OCI-LY7 (cell line): ENCODE measurements at regions not wholly inside any gene's neighbourhood (a gene's known extent, or its start where the extent isn't known, plus 50 kb on each side); places are given as distances from the start of the nearest gene placed in this dataset.

ENCODE experiments used
- BruUV-seq: library from RNA; stranded (reverse); fragments of 400-500 nt; replicated peaks from 2 replicates; lab custom pipeline; 2021; lab: Mats Ljungman, UMichigan
- CTCF ChIA-PET: fragments of 300-600 bp; sonication (Branson Sonifier 250); formaldehyde crosslinking; loops from one replicate; lab custom pipeline; 2022; ENCODE audit warnings: antibody characterized with exemption; ENCODE audit not compliant: unreplicated experiment; lab: Charles Lee
- POLR2A ChIA-PET: fragments of 300-600 bp; sonication (Branson Sonifier 250); formaldehyde crosslinking; loops from one replicate; lab custom pipeline; 2022; ENCODE audit warnings: antibody characterized with exemption; lab: Charles Lee
- DNase-seq: peaks from one replicate; pipeline ENCODE4 v3.0.0-alpha.2; 2015; ENCODE audit warnings: low spot score
- H2AFZ ChIP-seq: fragments of 200-600 bp; sonication (generic), shearing (Covaris generic); 2 replicates; pipeline ENCODE4 v1.6.1; 2014; ENCODE audit warnings: mild to moderate bottlenecking, antibody characterized with exemption, low read length, moderate library complexity
- H3K27ac ChIP-seq: fragments of 200-600 bp; sonication (generic); 2 replicates; pipeline ENCODE4 v1.5.1; 2014; ENCODE audit warnings: mixed run types, low read depth, mild to moderate bottlenecking, moderate library complexity, low read length, inconsistent platforms; ENCODE audit not compliant: poor library complexity, severe bottlenecking
- H3K36me3 ChIP-seq: fragments of 200-600 bp; sonication (generic); 2 replicates; pipeline ENCODE4 v1.6.1; 2014; ENCODE audit warnings: mild to moderate bottlenecking, antibody characterized with exemption, low read length, moderate library complexity, mixed read lengths; ENCODE audit not compliant: insufficient read depth
- H3K4me1 ChIP-seq: fragments of 200-600 bp; sonication (generic); 2 replicates; pipeline ENCODE4 v1.5.1; 2014; ENCODE audit warnings: mild to moderate bottlenecking, low read length; ENCODE audit not compliant: insufficient read depth, poor library complexity, severe bottlenecking
- H3K4me2 ChIP-seq: fragments of 200-600 bp; sonication (generic); 2 replicates; pipeline ENCODE4 v1.6.1; 2014; ENCODE audit warnings: mild to moderate bottlenecking, low read length
- H3K4me3 ChIP-seq: fragments of 200-600 bp; sonication (generic); 2 replicates; pipeline ENCODE4 v1.5.1; 2014; ENCODE audit warnings: mild to moderate bottlenecking, low read depth, low read length; ENCODE audit not compliant: poor library complexity, severe bottlenecking
- H3K79me2 ChIP-seq: fragments of 200-600 bp; sonication (generic); 2 replicates; pipeline ENCODE4 v1.6.1; 2016; ENCODE audit warnings: low read depth, mild to moderate bottlenecking, low read length, moderate library complexity, mixed read lengths; ENCODE audit not compliant: insufficient read depth
- H3K9me2 ChIP-seq: fragments of 200-600 bp; sonication (generic); 2 replicates; pipeline ENCODE4 v1.6.1; 2016; ENCODE audit warnings: mild to moderate bottlenecking, low read length, mixed read lengths; ENCODE audit not compliant: insufficient read depth
- H3K9me3 ChIP-seq: fragments of 200-600 bp; sonication (generic); 2 replicates; pipeline ENCODE4 v1.6.1; 2014; ENCODE audit warnings: mild to moderate bottlenecking, mixed run types, low read length, mixed read lengths
- H4K20me1 ChIP-seq: fragments of 200-600 bp; sonication (generic); 2 replicates; pipeline ENCODE4 v1.6.1; 2014; ENCODE audit warnings: mild to moderate bottlenecking, antibody characterized with exemption, low read length, moderate library complexity, mixed read lengths; ENCODE audit not compliant: insufficient read depth
- CTCF ChIP-seq: fragments of 200-600 bp; sonication (generic); conservative IDR thresholded peaks from 2 replicates; pipeline ENCODE4 v1.5.1; 2014; ENCODE audit warnings: mild to moderate bottlenecking, antibody characterized with exemption, low read length, moderate library complexity, mixed read lengths
- EZH2phosphoT487 ChIP-seq: fragments of 200-600 bp; sonication (generic); IDR thresholded peaks from 2 replicates; pipeline ENCODE4 v1.6.1; 2018; ENCODE audit warnings: low read depth, borderline replicate concordance, mild to moderate bottlenecking, mixed run types, antibody characterized with exemption, low read length, moderate library complexity, mixed read lengths
- intact Hi-C: fragments of 100-400 bp; cut with micrococcal nuclease; formaldehyde crosslinking; loops from one replicate; pipeline ENCODE4 v1.10.0; 2022; ENCODE audit not compliant: unreplicated experiment

- no peaks in the 10 kb centered on the region for H3K79me2 ChIP-seq
- H2AFZ ChIP-seq = no peak overlapping the region
- H4K20me1 ChIP-seq = no peaks in the 10 kb centered on the region
- no TSS peak for BruUV-seq
- POLR2A ChIA-PET = no interaction called here
- H3K9me2 ChIP-seq = no peaks in the 10 kb centered on the region
- H3K9me3 ChIP-seq = no peaks in the 10 kb centered on the region
- no peaks in the 10 kb centered on the region for H3K36me3 ChIP-seq
- H3K4me2 ChIP-seq = no peak overlapping the region
- no peak overlapping the region for H3K4me3 ChIP-seq
- H3K27ac ChIP-seq = no peak overlapping the region
- CTCF ChIA-PET = no interaction called here
- no peak for TF ChIP-seq EZH2phosphoT487
- DNase-seq = no peak
- intact Hi-C loops = no loop called here
- no peaks in the 10 kb centered on the region for H3K4me1 ChIP-seq
These were observed 221.7 kb downstream of the ATP23 start for GRCh38 chr12:58163021-58163420.

- H3K27ac ChIP-seq = no peak overlapping the region
- DNase-seq = no peak
- intact Hi-C loops = no loop called here
- no peaks in the 10 kb centered on the region for H3K79me2 ChIP-seq
- no peaks in the 10 kb centered on the region for H3K9me3 ChIP-seq
- TF ChIP-seq EZH2phosphoT487 (no peak), CTCF (no peak)
- ChIA-PET CTCF (no interaction called here), POLR2A (interaction anchor here (1.2 kb wide), 1 partner anchor 30 kb away, joined by 3 read pairs; no protein-coding TSS in a partner anchor)
- no peaks in the 10 kb centered on the region for H4K20me1 ChIP-seq
- H3K4me3 ChIP-seq = no peak overlapping the region
- no peaks in the 10 kb centered on the region for H3K9me2 ChIP-seq
- H3K36me3 ChIP-seq = no peaks in the 10 kb centered on the region
- H3K4me2 ChIP-seq = no peak overlapping the region
- BruUV-seq = no TSS peak
- no peak overlapping the region for H2AFZ ChIP-seq
- no peaks in the 10 kb centered on the region for H3K4me1 ChIP-seq
These were observed 225.3 kb downstream of the ATP23 start for GRCh38 chr12:58166643-58167042.

GRCh38 chr12:58167622-58168021, 226.3 kb downstream of the ATP23 start:
- no peak overlapping the region for H3K4me3 ChIP-seq
- H3K4me2 ChIP-seq = no peak overlapping the region
- no peaks in the 10 kb centered on the region for H3K79me2 ChIP-seq
- H3K27ac ChIP-seq = no peak overlapping the region
- no TSS peak for BruUV-seq
- H3K9me2 ChIP-seq = no peaks in the 10 kb centered on the region
- intact Hi-C loops = no loop called here
- no peak overlapping the region for H2AFZ ChIP-seq
- H3K9me3 ChIP-seq = no peaks in the 10 kb centered on the region
- POLR2A ChIA-PET = interaction anchor here (1.2 kb wide), 1 partner anchor 29 kb away, joined by 3 read pairs; no protein-coding TSS in a partner anchor
- H3K36me3 ChIP-seq = no peaks in the 10 kb centered on the region
- CTCF ChIA-PET = no interaction called here
- H4K20me1 ChIP-seq = no peaks in the 10 kb centered on the region
- TF ChIP-seq EZH2phosphoT487 (no peak), CTCF (no peak)
- DNase-seq = no peak
- no peaks in the 10 kb centered on the region for H3K4me1 ChIP-seq
